Activated CD4-positive, alpha-beta T cell treated with anti-CD3 and anti-CD28 coated beads for 36 hours (primary cell): ENCODE measurements at regions not wholly inside any gene's neighbourhood (a gene's known extent, or its start where the extent isn't known, plus 50 kb on each side); places are given as distances from the start of the nearest gene placed in this dataset.
A peak's percentile ranks its signal among the peaks of the same experiment; 100 is the strongest.

Source experiments
- ATAC-seq: fragments of 200-7000 bp; cut with Tn5 transposase; one replicate; pipeline ENCODE4 v1.10.0; 2021; ENCODE audit warnings: mild to moderate bottlenecking, moderate library complexity
- CTCF ChIA-PET: fragments of 350-600 bp; sonication (Branson Sonifier 250); formaldehyde crosslinking; loops from one replicate; lab custom pipeline; 2021; ENCODE audit warnings: antibody characterized with exemption; lab: Charles Lee
- POLR2A ChIA-PET: fragments of 350-600 bp; sonication (Branson Sonifier 250); formaldehyde crosslinking; loops from one replicate; lab custom pipeline; 2021; ENCODE audit warnings: antibody characterized with exemption, inconsistent platforms; lab: Charles Lee
- DNase-seq: peaks from one replicate; pipeline ENCODE4 v3.0.0-alpha.2; 2020
- H3K27ac Mint-ChIP-seq: one replicate; pipeline ENCODE4 v1.8.0; 2021; ENCODE audit warnings: mixed read lengths
- H3K27me3 Mint-ChIP-seq: one replicate; pipeline ENCODE4 v1.8.0; 2021; ENCODE audit warnings: mixed read lengths
- H3K36me3 Mint-ChIP-seq: one replicate; pipeline ENCODE4 v1.8.0; 2021; ENCODE audit warnings: low read depth, mixed read lengths
- H3K4me1 Mint-ChIP-seq: one replicate; pipeline ENCODE4 v1.8.0; 2021; ENCODE audit warnings: mixed read lengths
- H3K4me3 Mint-ChIP-seq: one replicate; pipeline ENCODE4 v1.8.0; 2021; ENCODE audit warnings: mild to moderate bottlenecking, moderate library complexity, mixed read lengths
- H3K9me3 Mint-ChIP-seq: one replicate; pipeline ENCODE4 v1.8.0; 2021; ENCODE audit warnings: low read depth, mixed read lengths
- intact Hi-C, 2 experiments: fragments of 100-400 bp; cut with DNase I in 1 of 2; cut with micrococcal nuclease in 1 of 2; formaldehyde crosslinking; loops; one replicate each; pipeline versions ENCODE4 v1.14.2 to v1.15.1; 2022 to 2024; cut with DNase I, micrococcal nuclease

GRCh38 chr5:67426961-67427849, 230.6 kb upstream of the CD180 start:
- no peak for ATAC-seq
- H3K4me1 Mint-ChIP-seq = no peaks in the 10 kb centered on the region
- no peaks in the 10 kb centered on the region for H3K36me3 Mint-ChIP-seq
- no peak overlapping the region for H3K4me3 Mint-ChIP-seq
- H3K27ac Mint-ChIP-seq = no peak overlapping the region
- intact Hi-C loops = no loop called here
- H3K27me3 Mint-ChIP-seq = no peaks in the 10 kb centered on the region
- ChIA-PET CTCF (no interaction called here), POLR2A (no interaction called here)
- no peak for DNase-seq
- H3K9me3 Mint-ChIP-seq = no peaks in the 10 kb centered on the region

GRCh38 chr5:67425514-67425913, 228.9 kb upstream of the CD180 start:
- Mint-ChIP-seq H3K27me3 (no peaks in the 10 kb centered on the region), H3K36me3 (no peaks in the 10 kb centered on the region), H3K9me3 (no peaks in the 10 kb centered on the region), H3K4me3 (no peak overlapping the region), H3K4me1 (no peaks in the 10 kb centered on the region), H3K27ac (no peak overlapping the region)
- ChIA-PET POLR2A (no interaction called here), CTCF (no interaction called here)
- intact Hi-C loops = no loop called here
- DNase-seq (no peak), ATAC-seq (no peak)

GRCh38 chr5:67417839-67418238, 221.2 kb upstream of the CD180 start:
- no peaks in the 10 kb centered on the region for H3K36me3 Mint-ChIP-seq
- intact Hi-C loops = no loop called here
- CTCF ChIA-PET = no interaction called here

GRCh38 chr5:67416986-67417385, 220.4 kb upstream of the CD180 start:
- DNase-seq (no peak), ATAC-seq (no peak)
- no peak overlapping the region for H3K27ac Mint-ChIP-seq
- peaks cover 14% of the 10 kb centered on the region for H3K4me1 Mint-ChIP-seq
- ChIA-PET POLR2A (no interaction called here), CTCF (interaction anchor here (0.5 kb wide), 1 partner anchor 1044 kb away, joined by 3 read pairs; no protein-coding TSS in a partner anchor)
- intact Hi-C loops = no loop called here
- no peaks in the 10 kb centered on the region for H3K27me3 Mint-ChIP-seq
- no peaks in the 10 kb centered on the region for H3K36me3 Mint-ChIP-seq
- no peaks in the 10 kb centered on the region for H3K9me3 Mint-ChIP-seq
- no peak overlapping the region for H3K4me3 Mint-ChIP-seq

More at GRCh38 chr5:67417839-67418238, 221.2 kb upstream of the CD180 start:
- Mint-ChIP-seq H3K27ac (no peak overlapping the region), H3K9me3 (no peaks in the 10 kb centered on the region), H3K4me3 (no peak overlapping the region), H3K4me1 (peaks cover 14% of the 10 kb centered on the region), H3K27me3 (no peaks in the 10 kb centered on the region)
- ATAC-seq = no peak
- DNase-seq = no peak
- POLR2A ChIA-PET = no interaction called here

- Mint-ChIP-seq H3K36me3 (no peaks in the 10 kb centered on the region), H3K4me1 (peaks cover 14% of the 10 kb centered on the region), H3K27me3 (no peaks in the 10 kb centered on the region), H3K9me3 (no peaks in the 10 kb centered on the region), H3K27ac (no peak overlapping the region), H3K4me3 (no peak overlapping the region)
- CTCF ChIA-PET = interaction anchor here (0.6 kb wide), 1 partner anchor 36 kb away, joined by 3 read pairs; no protein-coding TSS in a partner anchor
- DNase-seq (peak; percentile 20), ATAC-seq (peak; percentile 61)
- intact Hi-C loops = no loop called here
- POLR2A ChIA-PET = no interaction called here
Observed at GRCh38 chr5:67416133-67416937, 219.7 kb upstream of the CD180 start.

GRCh38 chr5:67414712-67415111, 218.1 kb upstream of the CD180 start:
- ChIA-PET CTCF (no interaction called here), POLR2A (no interaction called here)
- Mint-ChIP-seq H3K27me3 (no peaks in the 10 kb centered on the region), H3K36me3 (no peaks in the 10 kb centered on the region), H3K4me3 (no peak overlapping the region), H3K4me1 (peaks cover 14% of the 10 kb centered on the region), H3K9me3 (no peaks in the 10 kb centered on the region), H3K27ac (no peak overlapping the region)
- DNase-seq (no peak), ATAC-seq (no peak)
- intact Hi-C loops = no loop called here

- DNase-seq (no peak), ATAC-seq (no peak)
- intact Hi-C loops = no loop called here
- ChIA-PET CTCF (no interaction called here), POLR2A (no interaction called here)
- Mint-ChIP-seq H3K27me3 (no peaks in the 10 kb centered on the region), H3K4me1 (peaks cover 14% of the 10 kb centered on the region), H3K27ac (no peak overlapping the region), H3K4me3 (no peak overlapping the region), H3K36me3 (no peaks in the 10 kb centered on the region), H3K9me3 (no peaks in the 10 kb centered on the region)
Observed at GRCh38 chr5:67413721-67414120, 217.1 kb upstream of the CD180 start.

- intact Hi-C loops = no loop called here
- Mint-ChIP-seq H3K27ac (no peak overlapping the region), H3K4me3 (no peak overlapping the region), H3K27me3 (no peaks in the 10 kb centered on the region), H3K36me3 (no peaks in the 10 kb centered on the region), H3K9me3 (no peaks in the 10 kb centered on the region), H3K4me1 (no peaks in the 10 kb centered on the region)
- ATAC-seq (no peak), DNase-seq (no peak)
- POLR2A ChIA-PET = no interaction called here
- CTCF ChIA-PET = no interaction called here
Observed at GRCh38 chr5:67409126-67409777, 212.7 kb upstream of the CD180 start.

GRCh38 chr5:67407979-67408378, 211.4 kb upstream of the CD180 start:
- intact Hi-C loops = no loop called here
- ATAC-seq (no peak), DNase-seq (no peak)
- H3K27ac Mint-ChIP-seq = no peak overlapping the region
- H3K4me1 Mint-ChIP-seq = no peaks in the 10 kb centered on the region
- ChIA-PET CTCF (no interaction called here), POLR2A (no interaction called here)
- no peaks in the 10 kb centered on the region for H3K36me3 Mint-ChIP-seq
- no peak overlapping the region for H3K4me3 Mint-ChIP-seq
- H3K9me3 Mint-ChIP-seq = no peaks in the 10 kb centered on the region
- H3K27me3 Mint-ChIP-seq = no peaks in the 10 kb centered on the region

GRCh38 chr5:67405755-67406154, 209.2 kb upstream of the CD180 start:
- no peak overlapping the region for H3K27ac Mint-ChIP-seq
- no peaks in the 10 kb centered on the region for H3K36me3 Mint-ChIP-seq
- H3K27me3 Mint-ChIP-seq = no peaks in the 10 kb centered on the region
- ChIA-PET POLR2A (no interaction called here), CTCF (interaction anchor here (0.6 to 0.7 kb wide), 3 partner anchors 36 to 361 kb away, joined by 3 read pairs; no protein-coding TSS in a partner anchor)
- H3K4me3 Mint-ChIP-seq = no peak overlapping the region
- H3K9me3 Mint-ChIP-seq = no peaks in the 10 kb centered on the region
- H3K4me1 Mint-ChIP-seq = no peaks in the 10 kb centered on the region
- DNase-seq = no peak
- ATAC-seq = no peak
- intact Hi-C loops = no loop called here

- H3K27ac Mint-ChIP-seq = no peak overlapping the region
- DNase-seq (no peak), ATAC-seq (no peak)
- no peak overlapping the region for H3K4me3 Mint-ChIP-seq
- H3K4me1 Mint-ChIP-seq = no peaks in the 10 kb centered on the region
- H3K9me3 Mint-ChIP-seq = no peaks in the 10 kb centered on the region
- POLR2A ChIA-PET = no interaction called here
- intact Hi-C loops = no loop called here
- CTCF ChIA-PET = no interaction called here
- no peaks in the 10 kb centered on the region for H3K36me3 Mint-ChIP-seq
- no peaks in the 10 kb centered on the region for H3K27me3 Mint-ChIP-seq
Observed at GRCh38 chr5:67405101-67405364, 208.4 kb upstream of the CD180 start.
